HG03520 (cell line): ENCODE measurements at regions not wholly inside any gene's neighbourhood (a gene's known extent, or its start where the extent isn't known, plus 50 kb on each side); places are given as distances from the start of the nearest gene placed in this dataset.
"Not testable (repeated sequence)": the region's sequence is repeated elsewhere in the genome, so short reads cannot be mapped to it uniquely, and the experiment has no call there.

Experiments
- ATAC-seq: cut with Tn5 transposase; IDR thresholded peaks from one replicate; pipeline ENCODE4 v1.9.1; 2021; ENCODE audit warnings: mild to moderate bottlenecking, moderate library complexity; ENCODE audit not compliant: unreplicated experiment

DNA sequence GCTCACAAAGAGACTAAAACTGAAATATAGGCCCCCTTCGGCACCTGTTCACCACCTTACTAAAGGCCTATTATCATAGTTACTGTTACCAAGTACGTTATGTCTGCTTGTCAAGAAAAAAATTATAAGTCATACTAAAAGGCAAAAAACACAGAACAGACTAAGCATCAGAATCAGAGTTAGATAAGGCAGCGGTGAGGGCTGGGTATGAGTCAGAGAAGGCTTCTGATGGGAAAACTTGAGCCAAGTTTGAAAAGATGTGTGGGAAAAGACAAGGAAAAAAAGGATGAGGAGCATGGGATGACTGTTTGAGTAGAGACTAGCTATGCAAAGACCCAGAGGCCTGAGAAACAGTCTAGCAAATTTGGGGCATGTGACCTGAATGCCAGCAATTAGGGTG, 387.2 kb upstream of the SGO1 start:
- ATAC-seq, result no peak

DNA sequence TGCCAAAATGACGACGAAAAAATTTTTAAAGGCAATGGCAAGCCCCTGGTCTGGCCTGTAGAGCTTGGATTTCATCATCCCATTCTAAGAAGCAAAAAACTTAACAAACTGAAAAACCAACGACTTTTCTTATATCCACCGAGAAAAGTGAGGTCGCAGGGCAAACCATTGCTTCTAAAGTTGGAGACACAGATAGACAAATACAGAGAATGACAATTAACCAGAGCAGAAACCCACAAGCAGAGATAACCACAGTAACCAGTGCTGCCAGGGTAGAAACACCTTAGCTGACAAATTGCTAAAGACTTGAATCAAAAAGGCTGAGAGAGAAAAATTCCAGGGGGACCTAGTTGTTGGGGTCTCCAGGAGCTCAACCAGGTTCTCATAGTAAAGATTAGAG, 386.5 kb upstream of the SGO1 start:
- ATAC-seq, result no peak

DNA sequence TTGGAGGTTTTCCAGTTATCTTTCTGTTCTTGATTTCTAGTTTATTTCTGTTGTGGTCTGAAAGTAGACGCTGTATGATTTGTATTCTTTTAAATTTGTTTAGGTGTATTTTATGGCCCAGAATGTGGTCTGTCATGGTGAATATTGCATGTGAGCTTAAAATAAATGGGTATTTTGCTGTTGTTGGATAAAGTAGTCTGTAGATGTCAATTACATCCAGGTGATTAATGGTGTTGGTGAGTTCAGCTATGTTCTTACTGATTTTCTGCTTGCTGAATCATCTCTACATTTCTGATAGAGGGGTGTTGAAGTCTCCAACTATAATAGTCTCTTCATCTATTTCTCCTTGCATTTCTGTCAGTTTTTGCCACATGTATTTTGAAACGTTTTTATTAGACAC, 383.3 kb upstream of the SGO1 start:
- ATAC-seq, result no peak

DNA sequence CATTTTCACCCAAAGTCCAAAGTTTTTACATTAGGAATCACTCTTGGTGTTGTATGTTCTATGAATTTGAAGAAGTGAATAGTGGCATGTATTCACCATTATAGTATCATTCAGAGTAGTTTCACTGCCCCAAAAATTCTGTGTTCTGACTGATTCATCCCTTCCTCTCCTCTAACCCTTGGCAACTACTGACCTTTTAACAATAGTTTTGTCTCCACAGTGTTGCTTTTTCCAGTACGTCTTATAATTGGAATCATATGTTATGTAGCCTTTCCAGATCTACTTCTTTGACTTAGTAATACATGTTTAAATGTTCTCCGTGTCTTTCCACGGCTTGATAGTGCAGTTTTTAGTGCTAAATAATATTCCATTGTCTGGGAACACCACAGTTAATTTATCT, 379.0 kb upstream of the SGO1 start:
- no peak for ATAC-seq

DNA sequence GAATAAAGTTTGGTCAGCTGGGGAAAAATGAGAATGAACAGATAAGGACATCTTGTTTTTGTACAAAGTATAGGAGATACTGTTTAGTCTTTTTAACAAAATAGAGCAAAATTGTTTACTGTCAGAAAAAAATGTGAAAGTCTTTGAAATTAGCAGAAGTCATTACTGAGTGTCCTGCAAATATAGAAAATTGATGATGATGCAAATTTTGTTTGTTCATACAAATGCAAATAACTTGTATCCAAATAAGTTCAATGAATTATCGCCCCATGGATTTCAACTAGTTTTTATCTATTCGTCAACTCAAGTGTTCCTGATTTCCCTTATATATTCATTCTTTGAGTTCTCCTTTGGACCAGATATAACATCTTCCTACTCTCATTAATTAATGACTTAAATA, 378.0 kb upstream of the SGO1 start:
- no peak for ATAC-seq

DNA sequence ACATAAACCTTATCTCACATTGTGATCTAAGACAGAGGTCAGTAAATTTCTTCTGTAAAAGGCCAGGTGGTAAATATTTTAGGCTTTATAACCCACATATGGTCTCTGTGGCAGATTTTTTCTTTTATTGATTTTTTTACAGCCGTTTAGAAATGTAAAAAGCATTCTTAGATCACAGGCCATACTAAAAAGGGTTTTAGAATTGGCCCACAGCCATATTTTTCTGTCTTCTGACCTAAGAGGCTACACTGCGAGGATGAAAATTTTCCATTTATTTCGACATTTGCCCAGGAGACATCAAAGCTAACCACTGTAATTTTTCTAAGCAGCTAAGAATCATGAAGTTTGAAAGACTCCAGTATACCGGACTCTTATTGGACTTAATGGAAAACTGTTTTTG, 377.2 kb upstream of the SGO1 start:
- no peak for ATAC-seq

DNA sequence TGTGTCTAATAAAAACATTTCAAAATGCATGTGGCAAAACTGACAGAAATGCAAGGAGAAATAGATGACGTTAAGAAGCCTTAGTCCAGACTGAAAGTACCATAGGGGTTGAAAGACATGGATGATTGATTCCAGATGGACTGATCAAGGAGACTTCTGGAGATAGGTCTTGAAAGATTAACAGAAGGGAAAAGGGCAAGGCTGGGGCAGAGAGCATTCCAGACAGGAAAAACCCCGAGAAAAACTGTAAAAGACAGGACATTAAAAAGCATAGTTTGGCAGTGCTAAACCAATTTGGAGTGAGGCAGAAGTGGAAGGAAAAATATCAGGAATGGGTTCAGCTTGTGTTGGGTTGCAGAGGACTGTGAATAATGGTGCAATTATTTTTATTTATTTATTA, 375.2 kb upstream of the SGO1 start:
- ATAC-seq, result no peak

DNA sequence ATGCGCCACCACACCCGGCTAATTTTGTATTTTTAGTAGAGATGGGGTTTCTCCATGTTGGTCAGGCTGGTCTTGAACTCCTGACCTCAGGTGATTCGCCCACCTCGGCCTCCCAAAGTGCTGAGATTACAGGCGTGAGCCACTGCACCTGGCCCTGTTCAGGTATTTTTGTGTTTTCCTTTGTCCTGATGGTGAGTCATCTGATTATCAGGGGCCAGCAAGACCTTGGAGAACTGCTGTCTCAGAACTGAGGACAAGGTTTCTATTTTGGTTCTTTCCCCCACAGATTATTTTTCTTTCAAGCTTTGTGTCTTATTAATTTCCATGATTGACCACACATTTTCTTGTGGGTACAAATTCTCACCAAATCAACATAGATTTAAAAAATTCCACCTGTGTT, 374.4 kb upstream of the SGO1 start:
- ATAC-seq, result not testable (repeated sequence)

DNA sequence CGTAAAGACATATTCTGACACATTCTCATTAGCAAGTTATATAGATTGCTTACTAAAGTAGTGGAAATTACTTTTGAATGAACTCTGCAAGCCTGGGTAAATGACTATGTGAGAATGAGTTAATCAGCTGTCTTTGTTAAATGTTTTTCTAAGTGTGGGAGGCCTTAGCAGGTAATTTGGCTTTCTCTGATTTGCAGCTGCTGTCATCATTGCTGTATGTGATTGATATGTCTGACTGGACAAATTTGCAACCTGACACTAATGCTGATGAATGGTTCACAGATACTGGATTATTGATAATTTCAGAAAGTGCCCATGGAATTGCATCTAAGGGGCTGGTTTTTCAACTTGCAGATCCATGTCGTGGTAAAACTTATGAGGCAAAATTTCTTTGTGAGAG, 372.2 kb upstream of the SGO1 start:
- ATAC-seq, result no peak

DNA sequence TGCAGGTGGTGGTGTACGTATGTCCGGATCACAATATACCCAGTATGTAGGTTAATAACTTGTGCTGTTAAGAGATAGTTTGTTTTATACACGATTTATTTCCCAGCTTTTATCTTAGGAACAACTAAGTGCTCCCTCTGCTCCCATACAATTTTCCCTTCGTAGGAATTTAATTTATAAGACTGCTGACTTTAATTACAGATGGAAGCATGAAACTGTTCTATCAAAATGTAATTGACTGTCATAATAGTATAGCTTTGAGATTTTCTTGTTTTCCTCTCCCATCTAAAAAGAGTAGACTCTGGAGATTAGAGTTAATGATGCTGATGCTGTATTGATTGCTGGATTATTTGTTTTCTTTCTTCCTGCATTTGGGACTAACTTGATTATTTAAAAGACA, 370.7 kb upstream of the SGO1 start:
- ATAC-seq, result no peak

DNA sequence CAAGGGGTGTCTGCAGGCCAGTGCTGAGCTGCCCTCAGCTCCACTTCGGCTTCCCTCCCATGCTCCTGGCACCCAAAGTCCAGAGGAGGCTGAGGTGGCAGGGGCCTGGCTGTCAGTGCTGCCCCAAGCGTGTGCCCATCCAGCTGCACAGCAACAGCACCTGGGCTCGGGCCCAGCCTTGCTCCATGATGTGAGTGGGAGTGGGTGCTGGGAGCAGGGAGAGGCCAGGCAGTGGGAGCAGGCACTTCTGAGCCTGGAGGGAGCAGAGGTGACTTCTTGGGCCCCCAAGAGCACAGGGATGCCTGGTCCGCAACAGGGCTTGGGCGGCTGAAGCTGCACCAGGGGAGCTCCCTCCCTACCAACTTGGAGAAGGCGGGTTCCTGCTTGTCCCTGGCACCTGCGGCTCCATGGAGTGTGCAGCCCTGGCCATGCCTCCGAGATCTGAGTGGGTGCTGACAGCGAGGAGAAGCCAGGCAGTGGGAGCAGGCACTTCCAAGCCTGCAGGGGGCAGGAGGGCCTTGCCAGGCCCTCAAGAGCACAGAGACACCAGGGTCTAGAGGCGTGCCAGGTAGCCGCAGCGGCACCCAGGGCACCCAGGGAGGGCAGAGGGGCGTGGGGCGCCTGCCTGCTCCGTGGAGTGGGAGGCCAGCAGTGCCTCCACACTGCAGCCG, 366.7 kb upstream of the SGO1 start:
- no peak for ATAC-seq

DNA sequence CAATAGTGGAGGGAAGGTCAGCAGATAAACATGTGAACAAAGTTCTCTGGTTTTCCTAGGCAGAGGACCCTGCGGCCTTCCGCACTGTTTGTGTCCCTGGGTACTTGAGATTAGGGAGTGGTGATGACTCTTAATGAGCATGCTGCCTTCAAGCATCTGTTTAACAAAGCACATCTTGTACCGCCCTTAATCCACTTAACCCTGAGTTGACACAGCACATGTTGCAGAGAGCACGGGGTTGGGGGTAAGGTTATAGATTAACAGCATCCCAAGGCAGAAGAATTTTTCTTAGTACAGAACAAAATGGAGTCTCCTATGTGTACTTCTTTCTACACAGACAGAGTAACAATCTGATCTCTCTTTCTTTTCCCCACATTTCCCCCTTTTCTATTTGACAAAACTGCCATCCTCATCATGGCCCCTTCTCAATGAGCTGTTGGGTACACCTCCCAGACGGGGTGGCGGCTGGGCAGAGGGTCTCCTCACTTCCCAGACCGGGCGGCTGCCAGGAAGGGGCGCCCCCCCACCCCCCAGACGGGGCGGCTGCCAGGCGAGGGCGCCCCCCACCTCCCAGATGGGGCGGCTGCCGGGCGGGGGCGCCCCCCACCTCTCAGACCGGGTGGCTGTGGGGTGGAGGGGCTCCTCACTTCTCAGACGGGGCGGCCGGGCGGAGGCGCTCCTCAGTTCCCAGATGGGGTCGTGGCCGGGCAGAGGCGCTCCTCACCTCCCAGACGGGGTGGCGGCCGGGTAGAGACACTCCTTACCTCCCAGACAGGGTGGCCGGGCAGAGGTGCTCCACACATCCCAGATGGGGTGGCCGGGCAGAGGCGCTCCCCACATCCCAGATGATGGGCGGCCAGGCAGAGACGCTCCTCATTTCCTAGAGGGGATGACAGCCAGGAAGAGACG, 361.6 kb upstream of the SGO1 start:
- ATAC-seq, result not testable (repeated sequence)

DNA sequence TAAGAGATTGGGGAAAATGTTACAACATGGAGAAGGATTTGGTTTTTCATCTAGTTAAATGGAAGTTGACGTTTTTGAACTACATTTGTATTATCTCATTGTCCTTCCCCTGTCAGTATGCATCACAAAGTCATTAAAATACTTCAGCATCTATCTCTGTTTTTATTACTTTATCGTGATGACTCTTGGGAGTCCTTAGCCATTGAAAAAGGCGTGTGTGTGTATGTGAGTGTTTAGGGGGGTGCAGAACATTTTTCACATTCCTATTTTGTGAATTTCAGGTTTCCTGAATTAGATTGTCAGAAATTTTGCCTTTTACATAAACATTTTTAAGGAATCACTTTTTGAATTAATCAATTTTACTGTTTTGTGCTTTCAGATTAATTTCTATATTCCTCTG, 360.6 kb upstream of the SGO1 start:
- no peak for ATAC-seq

DNA sequence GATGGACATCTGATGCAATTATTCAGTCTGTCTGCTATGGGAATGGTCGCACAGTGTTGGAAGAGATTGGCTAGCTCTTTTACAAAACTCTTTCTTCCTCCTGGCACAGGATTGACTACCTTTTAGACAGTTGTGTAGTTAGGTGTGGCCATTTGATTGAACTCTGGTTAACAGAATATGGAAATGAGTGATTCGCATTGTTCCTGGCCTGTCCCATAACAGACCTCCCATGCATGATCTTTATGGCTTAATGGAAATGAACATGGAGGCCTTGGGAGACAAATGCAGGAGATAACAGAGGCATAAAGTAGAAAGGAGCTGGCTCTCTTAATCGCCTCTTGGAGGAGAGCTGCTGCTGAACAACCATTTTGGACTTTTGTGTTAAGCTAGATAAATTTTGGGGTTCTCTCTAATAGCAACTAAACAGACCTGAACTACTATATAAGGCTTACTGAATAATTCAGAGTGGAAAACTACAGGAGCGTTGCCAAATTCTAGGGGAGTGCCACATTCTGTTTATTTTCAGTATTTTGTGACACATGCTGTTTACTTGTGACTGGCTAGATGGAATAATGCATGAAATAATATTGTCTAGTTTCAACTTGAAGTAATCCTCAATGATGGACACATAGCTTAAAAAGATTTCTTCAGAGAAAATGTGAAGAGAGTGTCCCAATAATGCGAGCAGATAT, 357.7 kb upstream of the SGO1 start:
- no peak for ATAC-seq

DNA sequence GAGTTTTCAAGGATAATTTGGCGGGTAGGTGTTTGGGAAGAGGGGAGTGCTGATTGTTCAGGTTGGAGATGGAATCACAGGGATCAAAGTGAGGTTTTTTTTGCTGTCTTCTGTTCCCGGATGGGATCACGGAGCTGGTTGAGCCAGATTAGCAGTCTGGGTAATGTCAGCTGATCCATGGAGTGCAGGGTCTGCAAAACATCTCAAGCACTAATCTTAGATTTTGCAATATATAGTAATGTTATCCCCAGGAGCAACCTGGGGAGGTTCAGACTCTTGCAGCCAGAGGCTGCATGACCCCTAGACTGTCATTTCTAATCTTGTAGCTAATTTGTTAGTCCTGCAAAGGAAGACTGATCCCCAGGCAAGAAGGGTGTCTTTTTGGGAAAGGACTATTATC, 354.1 kb upstream of the SGO1 start:
- no peak for ATAC-seq

DNA sequence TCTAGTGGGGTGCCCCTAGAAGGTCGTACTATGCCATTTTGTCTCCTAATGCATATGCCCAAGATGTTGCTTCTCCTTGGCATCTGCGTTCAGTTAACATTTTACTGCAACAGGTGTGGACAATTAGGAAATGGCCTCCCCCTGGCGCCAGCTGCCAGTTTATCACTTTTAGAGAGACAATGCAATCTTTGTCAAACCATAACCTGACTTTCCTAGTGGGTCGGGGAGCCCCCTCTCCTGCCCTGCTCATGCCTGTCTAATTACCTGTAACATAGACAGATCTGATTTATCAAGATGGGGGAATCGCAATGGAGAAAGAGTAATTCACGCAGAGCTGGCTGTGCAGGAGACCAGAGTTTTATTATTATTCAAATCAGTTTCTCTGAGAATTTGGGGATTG, 353.7 kb upstream of the SGO1 start:
- no peak for ATAC-seq

DNA sequence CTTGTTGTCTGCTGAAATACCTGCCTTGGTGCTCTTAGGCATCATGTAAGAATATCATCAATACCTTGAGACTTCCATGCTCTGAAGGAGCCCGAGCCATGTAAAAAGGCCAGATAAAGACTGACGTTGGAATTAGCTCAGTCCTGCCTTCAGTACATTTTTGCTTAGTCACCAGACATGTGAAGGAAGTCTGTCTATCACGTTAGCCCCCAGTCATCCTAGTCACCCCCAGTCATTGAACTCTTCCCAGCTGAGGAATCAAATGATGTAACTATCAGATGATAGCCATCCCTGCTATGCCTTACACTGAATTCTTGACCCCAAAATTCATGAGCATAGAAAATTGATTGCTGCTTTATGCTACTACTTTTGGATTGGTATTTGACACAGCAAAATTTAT, 351.2 kb upstream of the SGO1 start:
- ATAC-seq, result no peak

DNA sequence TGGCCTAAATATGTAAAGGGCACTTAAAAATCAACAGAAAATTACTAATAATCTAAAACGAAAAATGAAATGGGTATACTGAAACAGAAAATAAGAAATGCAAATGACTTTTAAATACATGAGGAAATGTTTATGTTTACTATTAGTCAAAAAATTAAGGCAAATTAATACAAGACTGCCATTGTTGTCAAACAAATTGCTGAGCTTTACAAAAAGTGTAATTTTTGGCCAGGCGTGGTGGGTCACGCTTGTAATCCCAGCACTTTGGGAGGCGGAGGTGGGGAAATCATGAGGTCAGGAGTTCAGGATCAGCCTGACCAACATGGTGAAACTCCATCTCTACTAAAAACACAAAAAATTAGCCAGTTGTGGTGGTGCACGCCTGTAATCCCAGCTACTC, 343.9 kb upstream of the SGO1 start:
- no peak for ATAC-seq

DNA sequence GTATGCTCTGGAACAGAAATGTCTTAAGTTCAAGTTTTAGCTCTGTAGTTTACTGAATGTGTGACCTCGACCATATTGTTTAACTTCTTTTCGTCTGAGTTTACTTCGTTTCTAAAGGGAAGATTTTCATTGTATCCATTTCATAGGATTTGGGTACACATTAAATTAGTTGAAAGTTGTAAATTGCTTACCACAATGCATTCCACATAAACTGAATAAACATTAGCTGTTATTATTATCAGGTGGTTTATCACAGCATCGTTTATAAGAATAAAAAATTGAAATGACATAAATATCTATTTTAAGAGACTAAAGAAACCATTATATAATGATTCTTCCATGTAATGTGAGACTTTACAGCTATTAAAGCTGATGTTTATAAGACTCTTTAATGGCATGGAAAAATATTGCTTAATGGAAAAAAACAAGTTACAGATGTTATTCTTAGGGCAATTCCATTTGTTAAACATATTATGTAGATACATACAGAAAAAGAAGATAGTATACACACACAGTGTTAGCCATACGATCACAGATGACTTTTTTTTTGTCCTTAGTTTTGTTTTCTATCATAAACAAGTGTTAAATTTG, 342.3 kb upstream of the SGO1 start:
- ATAC-seq, result no peak

DNA sequence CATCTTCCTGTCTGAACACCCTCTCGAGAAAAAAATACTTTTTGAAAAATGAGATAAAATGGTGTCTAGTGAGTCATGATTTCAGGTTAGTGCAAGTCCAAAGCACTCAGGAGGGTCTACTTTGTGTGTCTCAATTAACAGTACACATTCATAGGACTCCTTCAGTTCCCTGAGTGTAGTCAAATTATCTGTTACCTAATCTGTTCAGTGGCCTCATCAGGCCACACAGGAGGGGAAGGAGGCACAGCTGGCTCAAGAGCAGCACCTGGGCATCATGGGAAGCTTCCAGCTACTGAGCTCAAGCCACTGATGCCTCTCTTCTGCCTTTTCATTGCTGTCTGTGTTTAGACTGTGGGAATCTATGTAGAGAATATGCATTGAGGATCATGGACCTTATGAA, 341.4 kb upstream of the SGO1 start:
- ATAC-seq, result no peak

DNA sequence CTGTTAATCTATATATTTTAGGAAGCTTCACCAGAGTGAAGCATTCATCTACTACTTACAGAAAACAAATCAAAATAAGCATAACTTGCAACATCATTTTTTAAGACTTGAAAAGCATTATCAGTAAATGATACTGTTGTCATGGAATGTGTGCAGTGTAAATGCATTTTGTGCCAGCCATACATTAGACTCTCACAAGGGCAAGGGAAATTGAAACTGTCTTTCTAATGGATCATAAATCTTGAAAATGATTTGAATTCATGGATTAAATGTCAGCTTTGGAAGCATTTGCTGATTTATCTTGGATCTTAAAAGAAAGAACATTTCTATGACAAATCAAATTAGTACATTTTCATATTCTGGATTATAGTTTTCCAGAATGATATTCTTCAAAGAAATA, 338.3 kb upstream of the SGO1 start:
- no peak for ATAC-seq

DNA sequence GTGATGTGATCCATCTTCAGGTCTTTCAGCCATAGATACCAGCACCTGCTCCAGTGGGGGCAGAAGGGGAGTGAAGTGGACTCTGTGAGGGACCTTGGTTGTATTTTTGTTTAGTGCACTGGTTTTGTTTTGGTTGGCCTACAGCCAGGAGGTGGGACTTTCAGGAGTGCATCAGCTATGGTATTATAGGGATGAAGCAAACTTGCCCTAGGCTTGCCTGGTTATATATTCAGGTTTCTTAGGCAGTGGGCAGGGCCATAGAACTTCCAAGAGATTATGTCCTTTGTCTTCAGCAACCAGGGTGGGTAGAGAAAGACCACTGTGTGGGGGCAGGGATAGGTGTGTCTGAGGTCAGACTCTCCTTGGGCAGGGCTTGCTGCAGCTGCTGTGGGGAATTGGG, 337.3 kb upstream of the SGO1 start:
- no peak for ATAC-seq
